ENCODE measurements at regions not wholly inside any gene's neighbourhood (a gene's known extent, or its start where the extent isn't known, plus 50 kb on each side); places are given as distances from the start of the nearest gene placed in this dataset.
"Not testable (repeated sequence)": the region's sequence is repeated elsewhere in the genome, so short reads cannot be mapped to it uniquely, and the experiment has no call there.

GRCh38 chr6:154931711-154932424 lies 63.2 kb upstream of the TIAM2 start:
- H3K27ac Mint-ChIP-seq, result no peak overlapping the region
- H3K4me1 Mint-ChIP-seq, result peaks cover 2 to 16% of the 10 kb centered on the region in 2 donors
- H3K36me3 Mint-ChIP-seq, result peaks cover 0 to 7% (median 3%) of the 10 kb centered on the region in 3 donors
- no peak overlapping the region for H3K4me3 Mint-ChIP-seq
- DNase-seq, result no peak
- H3K9me3 Mint-ChIP-seq, result no peaks in the 10 kb centered on the region
- peaks cover 0 to 1% (median 0%) of the 10 kb centered on the region in 3 donors for H3K27me3 Mint-ChIP-seq (ENCODE audit: low read depth in 3 of 3)

DNA sequence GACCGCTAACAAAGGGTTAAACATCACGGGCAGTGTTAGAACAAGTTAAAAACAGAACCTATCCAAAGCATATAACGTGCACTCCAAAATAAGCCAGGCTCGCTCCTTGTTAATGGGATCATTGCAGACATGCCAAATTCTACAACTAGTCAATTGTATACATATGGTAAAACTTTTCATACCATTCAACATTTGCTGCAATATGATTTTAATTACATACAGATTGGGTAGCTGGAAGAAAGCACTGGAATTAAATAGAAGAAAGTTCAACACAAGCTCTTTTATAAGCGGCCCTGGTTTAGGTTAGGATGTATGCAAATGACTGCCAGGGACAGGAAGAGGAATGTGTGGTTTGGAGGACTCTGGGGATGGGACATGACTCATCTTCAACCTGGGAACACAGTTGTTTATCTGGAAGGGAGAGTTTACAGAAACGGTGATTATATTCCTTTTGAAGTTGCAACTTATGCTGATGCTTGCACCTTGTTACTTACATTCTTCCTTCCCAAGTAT lies 62.5 kb upstream of the TIAM2 start:
- peaks cover 2 to 16% of the 10 kb centered on the region in 2 donors for H3K4me1 Mint-ChIP-seq
- no peak overlapping the region for H3K27ac Mint-ChIP-seq
- H3K4me3 Mint-ChIP-seq, result no peak overlapping the region
- H3K36me3 Mint-ChIP-seq, result peaks cover 0 to 7% (median 3%) of the 10 kb centered on the region in 3 donors
- H3K9me3 Mint-ChIP-seq, result no peaks in the 10 kb centered on the region
- peaks cover 0 to 1% (median 0%) of the 10 kb centered on the region in 3 donors for H3K27me3 Mint-ChIP-seq (ENCODE audit: low read depth in 3 of 3)
- no peak for DNase-seq

GRCh38 chr6:154933181-154933827 lies 61.8 kb upstream of the TIAM2 start:
- H3K27ac Mint-ChIP-seq, result no peak overlapping the region
- H3K36me3 Mint-ChIP-seq, result peaks cover 0 to 7% (median 3%) of the 10 kb centered on the region in 3 donors
- peaks cover 2 to 14% of the 10 kb centered on the region in 2 donors for H3K4me1 Mint-ChIP-seq
- no peaks in the 10 kb centered on the region for H3K9me3 Mint-ChIP-seq
- H3K27me3 Mint-ChIP-seq (ENCODE audit: low read depth in 3 of 3), result peaks cover 0 to 1% (median 0%) of the 10 kb centered on the region in 3 donors
- no peak overlapping the region for H3K4me3 Mint-ChIP-seq
- DNase-seq, result no peak

DNA sequence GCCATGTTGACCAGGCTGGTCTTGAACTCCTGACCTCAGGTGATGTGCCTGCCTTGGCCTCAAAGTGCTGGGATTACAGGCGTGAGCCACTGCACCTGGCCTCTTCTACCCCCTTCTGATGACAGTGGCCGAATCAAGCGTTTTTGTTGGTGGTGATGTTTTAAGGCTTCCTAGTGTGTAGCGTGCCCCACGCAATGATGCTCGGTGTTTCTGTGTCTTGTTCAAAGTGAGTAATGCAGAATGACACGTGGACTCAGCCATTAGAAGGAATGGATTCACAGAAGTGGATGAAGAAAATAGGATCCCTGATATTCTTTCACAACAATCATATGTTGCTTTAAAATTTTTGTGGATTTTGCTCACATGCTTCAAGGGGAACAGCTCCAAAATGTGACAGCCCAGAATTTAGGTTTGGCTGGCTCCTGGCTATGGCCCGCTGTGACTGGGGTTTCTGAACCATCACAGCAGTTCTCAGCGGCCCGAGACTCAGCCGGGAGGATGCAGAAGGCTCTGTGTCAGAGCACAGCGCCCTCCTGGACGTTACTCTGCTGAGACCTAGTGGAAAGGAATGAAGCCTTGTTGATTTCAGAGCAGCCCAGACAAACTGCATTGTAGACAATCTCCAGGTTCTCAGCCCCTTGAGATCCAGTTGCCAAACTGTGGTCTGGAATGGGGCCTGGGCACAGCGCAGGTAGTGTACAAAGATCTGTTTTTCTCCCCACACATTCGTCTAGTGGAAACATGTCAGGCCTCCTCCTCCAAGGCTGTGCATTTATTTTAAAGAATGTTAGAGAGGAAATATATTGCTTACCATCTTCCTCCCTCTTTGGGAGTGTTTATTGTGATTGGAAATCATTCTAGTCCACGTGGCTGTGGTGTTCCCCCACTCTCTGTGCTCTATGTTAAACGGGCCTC lies 57.6 kb upstream of the TIAM2 start:
- no peaks in the 10 kb centered on the region for H3K9me3 Mint-ChIP-seq
- no peaks in the 10 kb centered on the region for H3K27me3 Mint-ChIP-seq (ENCODE audit: low read depth in 3 of 3)
- H3K4me3 Mint-ChIP-seq, result no peak overlapping the region
- H3K4me1 Mint-ChIP-seq, result peaks cover 14 to 22% of the 10 kb centered on the region in 2 donors
- no peak for DNase-seq
- peak overlapping the region in 1 of 6 donors; percentile 45 for H3K27ac Mint-ChIP-seq
- H3K36me3 Mint-ChIP-seq, result peaks cover 0 to 8% (median 7%) of the 10 kb centered on the region in 3 donors

GRCh38 chr6:154938221-154938580 lies 56.9 kb upstream of the TIAM2 start:
- peaks cover 17 to 26% of the 10 kb centered on the region in 2 donors for H3K4me1 Mint-ChIP-seq
- no peaks in the 10 kb centered on the region for H3K27me3 Mint-ChIP-seq (ENCODE audit: low read depth in 3 of 3)
- H3K36me3 Mint-ChIP-seq, result peaks cover 0 to 8% (median 7%) of the 10 kb centered on the region in 3 donors
- no peak for DNase-seq
- no peak overlapping the region for H3K27ac Mint-ChIP-seq
- no peak overlapping the region for H3K4me3 Mint-ChIP-seq
- no peaks in the 10 kb centered on the region for H3K9me3 Mint-ChIP-seq

GRCh38 chr6:154938727-154939285 lies 56.3 kb upstream of the TIAM2 start:
- Mint-ChIP-seq H3K36me3 (peaks cover 0 to 11% (median 7%) of the 10 kb centered on the region in 3 donors), H3K4me1 (peaks cover 17 to 26% of the 10 kb centered on the region in 2 donors)
- not testable (repeated sequence) for H3K4me3 Mint-ChIP-seq; H3K27me3 Mint-ChIP-seq (ENCODE audit: low read depth in 3 of 3); H3K27ac Mint-ChIP-seq; DNase-seq; H3K9me3 Mint-ChIP-seq

DNA sequence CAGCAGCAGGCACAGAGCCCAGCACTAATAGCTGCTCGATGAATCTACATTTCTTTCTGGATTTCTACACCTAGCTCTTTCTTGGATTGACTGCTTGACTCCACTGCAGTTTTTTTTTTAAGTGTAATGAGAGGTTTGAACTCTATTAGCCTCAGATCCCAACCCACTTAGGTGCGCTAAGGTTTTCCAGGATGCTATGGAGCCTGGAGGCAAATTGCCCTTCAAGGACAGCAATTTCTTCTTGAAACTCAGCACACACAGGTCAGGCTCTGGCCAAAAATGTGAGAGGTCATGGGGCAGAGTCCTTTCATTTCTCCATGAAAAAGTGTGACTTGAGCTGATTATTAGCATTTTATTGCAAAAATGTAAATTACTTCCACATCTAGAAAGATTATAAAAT lies 52.3 kb upstream of the TIAM2 start:
- no peaks in the 10 kb centered on the region for H3K9me3 Mint-ChIP-seq
- H3K27me3 Mint-ChIP-seq (ENCODE audit: low read depth in 3 of 3), result no peaks in the 10 kb centered on the region
- peaks cover 8 to 23% (median 18%) of the 10 kb centered on the region in 3 donors for H3K36me3 Mint-ChIP-seq
- H3K27ac Mint-ChIP-seq, result peak overlapping the region in 1 of 6 donors; percentile 28
- H3K4me3 Mint-ChIP-seq, result peak overlapping the region in 1 of 5 donors; percentile 35
- DNase-seq, result no peak
- peaks cover 19 to 32% of the 10 kb centered on the region in 2 donors for H3K4me1 Mint-ChIP-seq

DNA sequence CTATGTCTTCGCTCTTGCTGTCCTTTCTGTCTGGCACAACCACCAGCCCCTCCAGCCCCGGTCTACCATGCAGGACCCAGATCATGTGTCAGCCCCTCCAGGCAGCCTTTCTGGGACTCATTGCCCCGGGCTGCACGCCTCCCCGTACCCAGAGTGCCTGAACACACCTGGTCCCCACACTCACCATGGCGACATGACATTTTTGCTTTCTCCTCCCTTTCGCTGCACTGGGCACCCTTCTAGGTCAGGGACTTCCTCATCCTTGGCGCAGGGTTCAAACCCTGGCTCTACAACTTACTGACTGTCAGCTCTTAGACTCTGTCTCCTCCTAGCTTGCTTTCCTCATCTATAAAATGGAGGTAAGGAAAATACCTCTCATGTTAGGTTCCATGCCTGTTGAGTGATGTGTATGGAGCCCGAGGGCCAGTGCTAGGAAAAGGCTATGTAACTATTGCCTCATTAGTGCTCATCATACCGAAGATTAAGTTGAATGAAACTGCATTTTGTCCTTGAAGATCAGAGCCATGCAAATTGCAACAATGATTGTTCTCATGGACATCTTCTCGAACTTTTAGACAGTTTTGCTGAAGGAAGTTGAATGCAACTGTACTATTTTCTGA lies 49.7 kb upstream of the TIAM2 start:
- Mint-ChIP-seq H3K9me3 (no peaks in the 10 kb centered on the region), H3K27me3 (ENCODE audit: low read depth in 3 of 3) (peaks cover 0 to 2% (median 0%) of the 10 kb centered on the region in 3 donors), H3K4me1 (peaks cover 26 to 50% of the 10 kb centered on the region in 2 donors), H3K4me3 (no peak overlapping the region), H3K36me3 (peaks cover 13 to 29% (median 23%) of the 10 kb centered on the region in 3 donors), H3K27ac (peak overlapping the region in 1 of 6 donors; percentile 6)
- no peak for DNase-seq
